NCI-H2171 (cell line): ENCODE measurements at regions not wholly inside any gene's neighbourhood (a gene's known extent, or its start where the extent isn't known, plus 50 kb on each side); places are given as distances from the start of the nearest gene placed in this dataset.
"Not testable (repeated sequence)": the region's sequence is repeated elsewhere in the genome, so short reads cannot be mapped to it uniquely, and the experiment has no call there.

Experiments used
- DNase-seq: peaks from one replicate; lab custom pipeline; 2025; lab: John Stamatoyannopoulos, UW

DNA sequence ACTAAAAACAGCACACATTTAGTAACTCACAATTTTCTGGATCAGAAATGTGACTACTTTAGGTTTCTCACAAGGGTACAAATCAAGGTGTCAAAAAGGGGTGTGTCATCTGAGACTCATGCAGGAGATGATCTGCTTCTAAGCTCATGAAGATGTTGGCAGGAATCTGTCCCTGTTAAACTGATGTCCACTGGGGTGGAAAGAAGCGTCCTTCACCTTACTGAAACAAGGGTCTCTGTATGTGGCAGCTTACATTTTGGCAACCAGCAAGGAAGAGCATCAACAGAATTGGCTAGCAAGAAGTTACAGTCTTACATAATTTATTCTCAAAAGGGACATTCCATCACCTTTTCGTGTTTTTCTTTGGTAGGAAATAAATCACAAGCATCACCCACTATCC, 1223.8 kb downstream of the AMY1C start:
- DNase-seq = no peak

DNA sequence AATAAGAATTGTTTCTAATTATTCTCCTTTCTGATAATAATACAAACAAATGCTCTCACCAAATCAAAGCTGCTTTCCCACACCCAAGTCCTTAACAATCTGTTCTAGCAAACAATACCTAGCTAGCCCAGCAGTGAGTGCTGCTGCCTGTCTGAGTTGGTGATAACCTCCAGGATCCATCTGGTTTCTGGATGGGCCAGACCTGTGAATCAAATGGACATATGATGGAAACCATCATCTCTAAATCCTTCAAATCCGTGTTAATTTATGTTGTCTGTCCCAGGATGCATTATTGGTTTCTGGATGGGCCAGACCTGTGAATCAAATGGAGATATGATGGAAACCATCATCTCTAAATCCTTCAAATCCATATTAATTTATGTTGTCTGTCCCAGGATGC, 1230.0 kb downstream of the AMY1C start:
- no peak for DNase-seq

DNA sequence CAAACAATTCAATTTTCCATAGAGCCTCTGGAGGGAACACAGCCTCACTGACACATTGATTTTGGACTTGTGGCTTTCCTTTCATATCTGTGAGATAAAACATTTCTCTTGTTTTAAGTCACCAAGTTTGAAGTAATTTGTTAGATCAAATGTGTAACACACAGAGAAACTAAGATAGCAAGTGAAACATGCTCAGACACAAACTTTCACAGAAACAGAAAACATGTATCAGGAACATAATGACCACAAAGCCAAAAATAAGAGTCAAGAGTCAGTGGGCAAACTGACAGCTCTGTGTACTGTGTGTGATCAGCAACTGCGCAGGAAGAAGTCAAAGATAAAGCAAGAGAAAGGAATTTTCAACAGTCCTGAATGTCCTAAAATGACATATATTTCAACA, 1237.5 kb downstream of the AMY1C start:
- no peak for DNase-seq

DNA sequence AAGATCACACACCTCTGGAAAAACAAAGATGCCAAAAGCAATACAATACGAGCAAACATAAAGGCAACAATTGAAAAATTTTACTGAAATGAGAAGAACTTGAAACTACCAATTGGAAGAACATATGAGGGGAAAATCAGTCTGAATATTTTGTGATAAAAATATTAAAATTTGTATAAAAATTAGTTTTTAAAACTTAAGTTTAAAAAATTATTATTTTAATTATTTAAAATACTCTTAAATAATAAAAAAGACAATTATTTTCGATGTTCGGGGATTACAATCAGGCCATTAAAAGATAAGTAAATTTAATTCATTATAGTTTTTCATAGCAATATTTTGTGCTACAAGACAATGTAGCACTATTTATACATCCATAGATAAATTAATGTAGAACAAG, 1239.3 kb downstream of the AMY1C start:
- DNase-seq = no peak

DNA sequence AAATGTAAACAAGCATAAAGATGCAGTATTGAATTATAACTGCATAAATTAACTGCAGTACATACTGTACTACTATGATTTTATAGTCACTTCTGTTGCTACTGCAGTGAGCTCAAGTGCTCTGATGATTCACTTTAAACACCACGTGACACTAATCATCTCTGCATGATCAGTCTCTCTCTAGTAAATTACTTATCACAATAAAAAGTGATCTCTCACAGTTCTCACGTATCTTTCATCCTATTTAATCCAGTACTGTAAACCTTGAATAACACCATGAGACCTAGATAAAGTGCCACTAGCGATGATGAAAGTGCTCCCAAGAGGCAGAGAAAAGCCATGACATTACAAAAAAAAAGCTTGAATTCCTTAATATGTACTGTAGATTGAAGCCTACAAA, 1242.0 kb downstream of the AMY1C start:
- DNase-seq = peak; percentile 58

DNA sequence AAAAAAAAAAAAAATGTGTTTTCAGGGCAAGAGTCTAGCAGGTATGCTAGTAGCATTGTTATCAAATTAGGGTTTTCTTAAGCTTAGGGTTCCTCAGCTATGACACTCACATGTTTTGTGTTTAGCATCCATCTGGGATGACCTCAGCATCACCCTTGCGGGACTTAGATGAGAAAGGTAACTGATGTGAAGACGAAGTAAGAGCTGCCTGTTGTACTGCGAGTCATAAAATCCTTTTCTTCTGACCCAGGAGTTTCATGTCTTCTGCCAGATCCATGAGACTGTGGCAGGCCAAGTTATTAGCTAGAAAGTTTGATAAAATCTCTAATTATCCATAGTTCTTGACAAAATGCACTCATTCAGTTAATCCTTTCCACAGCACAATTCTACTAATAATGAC, 1251.1 kb downstream of the AMY1C start:
- no peak for DNase-seq

DNA sequence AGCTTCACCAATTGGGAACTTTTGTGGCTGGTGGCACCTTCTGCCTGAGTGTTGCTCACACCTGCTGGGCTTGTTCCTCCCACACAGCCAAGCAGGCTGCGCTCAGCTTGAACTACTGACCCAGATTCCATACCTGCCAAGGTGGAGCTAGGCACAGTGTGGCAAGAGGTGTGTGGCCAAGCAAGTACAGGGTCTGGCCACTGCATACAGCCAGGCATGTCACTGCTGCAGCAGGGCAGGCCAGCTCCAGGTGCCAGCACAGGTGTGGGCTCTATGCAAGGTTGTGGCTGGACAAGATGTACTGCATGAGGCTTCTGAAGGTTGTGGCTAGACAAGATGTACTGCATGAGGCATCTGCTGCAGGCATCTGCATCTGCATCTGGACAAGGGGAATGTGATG, 1254.8 kb downstream of the AMY1C start:
- no peak for DNase-seq

DNA sequence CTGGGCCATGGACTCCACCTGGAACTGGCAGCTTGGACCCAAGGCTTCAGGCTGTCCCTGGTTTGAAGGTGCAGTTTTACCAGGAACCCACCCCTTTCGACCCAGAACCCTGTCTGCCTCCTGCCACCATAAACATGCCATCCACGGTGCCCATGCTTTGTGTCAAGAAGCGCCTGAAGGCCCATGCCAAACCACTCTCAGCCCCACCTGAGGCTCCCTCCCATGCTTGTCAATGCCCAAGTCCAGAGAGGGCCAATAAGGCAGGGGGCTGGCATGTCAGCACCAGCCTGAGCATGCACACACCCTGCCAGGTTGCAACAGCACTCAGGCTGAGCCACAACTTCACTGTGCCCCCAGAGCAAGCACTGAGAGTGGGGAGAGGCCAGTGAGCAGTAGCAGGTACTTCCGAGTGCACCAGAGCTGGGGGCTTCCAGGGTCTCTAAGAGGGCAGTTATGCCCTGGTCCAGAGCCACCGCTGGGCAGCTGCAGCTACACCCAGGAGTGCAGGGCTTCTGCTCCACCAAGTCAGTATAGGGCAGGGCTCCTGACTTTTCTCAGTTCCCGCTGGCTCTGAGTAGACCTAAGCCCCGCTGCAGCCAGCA, 1256.0 kb downstream of the AMY1C start:
- DNase-seq = no peak

DNA sequence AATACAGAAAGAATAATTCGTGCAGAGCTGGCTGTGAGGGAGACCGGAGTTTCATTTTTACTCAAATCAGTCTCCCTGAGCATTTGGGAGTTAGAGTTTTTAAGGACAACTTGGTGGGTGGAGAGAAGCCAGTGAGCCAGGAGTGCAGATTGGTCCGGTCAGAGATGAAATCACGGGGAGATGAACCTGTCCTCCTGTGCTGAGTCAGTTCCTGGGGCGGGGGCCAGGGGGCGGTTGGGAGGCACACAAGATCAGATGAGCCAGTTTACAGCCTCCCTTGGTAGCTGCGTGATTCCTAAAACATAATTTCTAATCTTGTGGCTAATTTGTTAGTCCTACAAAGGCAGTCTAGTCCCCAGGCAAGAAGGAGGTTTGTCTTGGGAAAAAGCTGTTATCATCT, 1267.9 kb downstream of the AMY1C start:
- no peak for DNase-seq

DNA sequence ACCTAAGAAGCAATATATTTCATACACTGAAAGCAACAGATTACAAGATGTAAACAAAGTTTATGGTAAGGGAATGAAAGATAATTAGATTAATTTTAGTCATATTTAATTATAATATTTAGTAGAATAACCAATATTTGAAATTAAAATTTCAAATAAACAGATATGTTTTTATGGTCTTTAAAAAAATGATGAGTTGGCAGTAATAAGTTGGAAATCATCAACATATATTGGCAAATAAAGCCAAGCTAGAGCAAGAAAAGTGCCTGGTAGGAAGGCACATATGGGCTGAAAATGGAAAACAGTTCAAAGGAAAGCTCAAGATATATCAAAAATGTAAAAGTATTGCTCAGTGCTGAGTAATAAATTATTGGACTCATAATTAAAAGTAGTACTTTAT, 1274.0 kb downstream of the AMY1C start:
- no peak for DNase-seq

DNA sequence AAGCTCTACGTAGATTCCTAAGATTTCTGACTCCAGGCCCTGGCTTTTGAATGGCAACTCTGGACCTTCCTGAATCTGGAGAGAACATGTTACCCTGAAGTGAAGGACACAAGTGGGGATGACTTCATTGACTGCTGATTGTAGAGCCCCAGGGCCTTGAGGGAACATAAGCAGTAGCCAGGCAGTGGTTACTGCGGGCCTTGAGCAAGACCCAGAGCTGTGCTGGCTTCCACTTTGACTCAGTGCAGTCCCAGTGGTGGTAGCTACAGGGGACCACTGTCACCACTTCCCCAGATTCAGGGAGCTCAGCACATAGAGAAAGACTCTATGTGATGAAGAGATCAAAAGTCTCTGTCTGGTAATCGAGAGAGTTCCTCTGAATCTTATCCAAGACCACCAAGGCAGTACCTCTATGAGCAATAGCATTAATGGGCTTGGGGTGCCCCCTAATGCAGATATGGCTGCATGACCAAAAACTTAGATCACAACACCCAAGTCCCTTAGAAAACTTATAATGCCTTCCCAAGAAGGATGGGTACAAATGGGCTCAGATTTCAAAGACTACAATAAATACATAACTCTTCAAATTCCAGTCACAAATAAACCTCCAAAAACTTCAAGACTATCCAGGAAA, 1278.3 kb downstream of the AMY1C start:
- DNase-seq = no peak

DNA sequence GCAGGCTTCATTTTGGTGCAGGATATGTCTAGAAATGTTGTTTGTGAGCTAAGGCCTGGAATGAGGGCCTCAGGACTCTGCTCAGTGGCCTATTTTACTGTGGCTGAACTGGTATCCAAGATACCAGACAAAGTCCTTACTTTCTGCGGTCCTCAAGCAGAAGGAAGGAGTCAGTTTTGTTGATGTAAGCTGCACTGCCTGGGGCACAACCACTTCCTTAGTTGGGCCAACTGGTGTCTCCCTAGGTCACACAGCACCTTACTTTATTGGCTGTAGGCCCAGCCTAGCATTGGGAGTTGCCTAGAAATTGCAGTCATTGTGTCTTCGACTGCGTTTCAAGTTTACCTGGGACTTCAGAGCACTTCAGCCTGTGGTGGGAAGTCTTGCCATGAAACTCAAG, 1322.7 kb downstream of the AMY1C start:
- no peak for DNase-seq

DNA sequence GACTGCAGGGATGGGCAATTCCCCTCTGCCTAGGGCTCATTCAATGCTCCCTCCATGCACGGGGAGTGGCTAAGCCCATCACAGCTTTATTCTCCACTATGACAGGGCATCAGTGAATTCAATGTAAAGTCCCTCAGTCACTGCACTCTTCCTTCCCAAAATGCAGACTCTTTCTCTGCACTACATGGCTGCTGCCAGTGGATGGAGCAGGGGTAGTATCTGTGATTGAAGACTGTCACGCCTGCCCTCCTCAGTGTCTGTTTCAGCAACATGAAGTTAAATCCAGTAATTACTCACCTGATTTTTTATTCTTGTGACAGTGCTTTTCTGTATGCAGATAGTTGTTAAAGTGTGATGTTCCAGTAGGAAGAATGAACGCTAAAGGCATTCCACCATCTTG, 1323.2 kb downstream of the AMY1C start:
- DNase-seq = no peak

DNA sequence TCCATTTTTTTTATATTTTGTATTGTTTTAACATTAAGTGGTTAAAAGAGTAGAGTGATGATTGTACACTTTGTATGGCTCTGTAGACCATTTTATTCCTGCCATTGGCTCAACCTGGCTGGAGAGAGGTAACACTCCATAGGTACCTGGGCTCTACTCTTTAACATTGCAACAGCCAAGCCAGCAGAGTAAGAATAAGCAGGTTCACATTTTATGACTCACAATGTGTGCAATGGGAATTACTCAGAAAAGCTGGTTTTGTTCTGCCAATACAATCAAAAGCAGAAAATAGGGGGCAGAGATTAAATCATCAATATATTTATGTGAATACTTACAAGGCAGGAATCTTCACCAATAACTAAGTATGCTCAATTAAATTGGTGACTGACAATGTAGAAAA, 1324.0 kb downstream of the AMY1C start:
- DNase-seq = no peak

DNA sequence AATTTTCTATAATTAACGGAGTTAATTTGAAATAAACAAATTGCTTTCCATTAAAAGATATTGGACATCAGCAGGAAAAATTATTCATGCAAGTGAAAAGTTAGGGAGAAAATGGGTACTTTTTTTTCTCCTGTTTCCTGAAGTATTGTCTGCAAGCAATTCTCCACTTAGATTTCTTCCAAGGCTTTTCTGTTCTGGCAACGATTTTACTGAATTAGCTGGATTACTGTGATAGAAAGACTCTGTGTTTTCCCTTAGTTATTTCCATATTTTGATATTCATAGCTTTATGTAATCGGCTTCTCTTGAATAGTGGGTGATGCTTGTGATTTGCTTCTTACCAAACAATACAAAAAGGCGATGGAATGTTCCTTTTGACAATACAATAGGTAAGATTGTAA, 1333.9 kb downstream of the AMY1C start:
- no peak for DNase-seq

DNA sequence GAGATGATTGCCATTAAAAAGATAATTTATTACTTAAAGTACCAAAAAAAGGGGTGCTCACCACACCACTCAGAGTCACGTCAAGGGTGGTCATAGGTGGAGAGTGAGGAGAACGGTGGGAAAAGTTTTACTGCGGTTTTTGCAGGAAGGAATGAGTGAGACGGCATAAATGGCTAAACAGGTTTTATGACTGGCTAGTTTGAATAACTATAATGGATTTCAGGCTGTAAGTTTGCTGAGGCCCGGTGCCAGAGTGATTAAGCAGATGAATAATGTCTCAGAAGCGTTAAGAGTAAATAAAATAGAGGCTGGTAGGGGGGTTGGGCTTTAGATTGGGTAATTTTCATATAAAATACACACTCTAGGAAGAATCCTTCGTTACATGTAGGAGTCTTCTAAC, 1337.8 kb downstream of the AMY1C start:
- no peak for DNase-seq

DNA sequence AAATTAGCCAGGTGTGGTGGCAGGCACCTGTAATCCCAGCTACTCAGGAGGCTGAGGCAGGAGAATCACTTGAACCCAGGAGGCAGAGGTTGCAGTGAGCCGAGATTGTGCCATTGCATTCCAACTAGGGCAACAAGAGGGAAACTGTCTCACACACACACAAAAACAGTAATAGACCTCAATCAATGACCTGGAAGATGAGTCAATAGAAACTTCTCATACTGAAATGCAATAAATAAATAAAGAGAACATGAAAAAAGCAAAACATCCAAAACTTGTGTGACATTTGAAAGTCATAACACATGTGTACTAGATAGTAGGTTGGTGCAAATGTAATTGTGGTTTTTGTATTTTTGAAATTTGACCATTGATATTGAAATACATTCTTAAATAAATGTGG, 1338.5 kb downstream of the AMY1C start:
- no peak for DNase-seq

DNA sequence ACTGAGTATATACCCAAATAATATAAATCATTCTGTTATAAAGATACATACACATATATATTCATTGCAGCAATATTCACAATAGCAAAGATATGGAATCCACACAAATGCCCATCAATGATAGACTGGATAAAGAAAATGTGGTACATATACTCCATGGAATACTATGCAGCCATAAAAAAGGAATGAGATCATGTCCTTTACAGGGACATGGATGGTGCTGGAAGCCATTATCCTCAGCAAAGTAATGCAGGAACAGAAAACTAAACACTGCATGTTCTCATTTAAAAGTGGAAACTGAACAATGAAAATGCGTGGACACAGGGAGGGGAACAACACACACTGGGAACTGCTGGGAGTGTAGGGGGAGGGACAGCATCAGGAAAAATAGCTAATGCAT, 1344.2 kb downstream of the AMY1C start:
- DNase-seq = not testable (repeated sequence)

DNA sequence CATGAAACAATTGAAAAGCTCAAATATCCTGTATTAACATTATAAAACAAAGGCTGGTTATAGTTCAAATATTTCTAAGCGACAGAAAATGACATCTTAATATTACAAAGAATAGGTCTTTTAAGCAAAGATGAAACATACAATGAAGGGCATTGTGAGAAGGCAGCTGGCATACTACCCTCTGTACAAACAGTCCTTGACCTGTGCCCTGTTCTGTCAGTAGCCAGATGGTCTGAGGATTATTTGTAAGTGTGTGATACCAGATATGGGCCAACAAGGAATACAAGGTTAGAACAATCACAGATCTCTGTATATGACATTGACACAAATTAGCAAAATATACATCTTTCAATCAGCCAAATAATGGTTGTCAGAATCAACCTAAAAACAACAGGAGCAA, 1350.4 kb downstream of the AMY1C start:
- no peak for DNase-seq

DNA sequence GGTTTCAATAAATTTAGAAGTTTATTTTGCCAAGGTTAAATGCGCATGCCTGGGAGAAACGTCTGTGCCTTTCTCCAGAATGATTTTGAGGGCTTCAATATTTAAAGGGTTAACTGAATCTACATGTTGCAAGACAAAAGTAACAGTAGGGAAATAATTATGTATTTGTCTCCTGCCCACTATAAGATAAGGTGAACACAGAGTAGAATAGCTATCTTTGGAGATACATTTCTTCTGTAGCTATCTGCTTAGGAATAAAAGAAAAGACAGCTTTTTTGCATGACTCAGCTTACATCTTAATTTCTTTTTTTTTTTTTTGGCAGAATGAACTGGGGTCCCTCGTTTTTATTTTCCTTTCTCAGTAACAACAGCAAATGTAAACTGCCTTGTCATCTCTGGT, 1351.6 kb downstream of the AMY1C start:
- no peak for DNase-seq

DNA sequence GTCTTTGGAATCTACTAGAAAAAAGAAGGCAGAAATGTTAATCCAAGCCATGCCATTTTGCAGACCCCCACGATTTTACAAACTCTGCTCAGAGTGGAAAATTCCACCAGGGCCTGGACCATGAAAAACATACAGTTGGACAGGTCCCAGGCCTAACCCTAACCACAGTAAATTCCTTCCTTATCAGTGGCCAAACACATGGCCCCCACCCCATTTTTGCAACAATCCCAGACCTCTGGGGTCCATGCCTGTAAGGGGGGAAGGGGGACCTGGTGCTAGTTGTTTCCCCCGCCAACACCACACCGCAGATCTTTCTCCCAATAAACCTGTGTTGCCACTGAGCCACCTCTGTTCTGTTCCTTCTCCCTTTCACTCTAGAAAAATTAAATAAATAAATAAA, 1352.7 kb downstream of the AMY1C start:
- DNase-seq = no peak

DNA sequence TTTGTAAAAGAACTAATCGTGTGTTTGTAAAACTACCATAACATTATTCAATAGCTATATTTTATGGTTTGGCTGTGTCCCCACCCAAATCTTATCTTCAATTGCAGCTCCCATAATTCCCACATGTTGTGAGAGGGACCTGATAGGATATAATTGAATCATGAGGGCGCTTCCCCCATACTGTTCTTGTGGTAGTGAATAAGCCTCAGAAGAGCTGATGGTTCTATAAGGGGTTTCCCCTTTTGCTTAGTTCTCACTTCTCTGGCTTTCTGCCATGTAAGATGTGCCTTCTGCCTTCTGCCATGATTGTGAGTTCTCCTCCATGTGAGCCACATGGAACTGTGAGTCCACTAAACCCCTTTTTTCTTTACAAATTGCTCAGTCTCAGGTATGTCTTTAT, 1372.3 kb downstream of the AMY1C start:
- DNase-seq = no peak

DNA sequence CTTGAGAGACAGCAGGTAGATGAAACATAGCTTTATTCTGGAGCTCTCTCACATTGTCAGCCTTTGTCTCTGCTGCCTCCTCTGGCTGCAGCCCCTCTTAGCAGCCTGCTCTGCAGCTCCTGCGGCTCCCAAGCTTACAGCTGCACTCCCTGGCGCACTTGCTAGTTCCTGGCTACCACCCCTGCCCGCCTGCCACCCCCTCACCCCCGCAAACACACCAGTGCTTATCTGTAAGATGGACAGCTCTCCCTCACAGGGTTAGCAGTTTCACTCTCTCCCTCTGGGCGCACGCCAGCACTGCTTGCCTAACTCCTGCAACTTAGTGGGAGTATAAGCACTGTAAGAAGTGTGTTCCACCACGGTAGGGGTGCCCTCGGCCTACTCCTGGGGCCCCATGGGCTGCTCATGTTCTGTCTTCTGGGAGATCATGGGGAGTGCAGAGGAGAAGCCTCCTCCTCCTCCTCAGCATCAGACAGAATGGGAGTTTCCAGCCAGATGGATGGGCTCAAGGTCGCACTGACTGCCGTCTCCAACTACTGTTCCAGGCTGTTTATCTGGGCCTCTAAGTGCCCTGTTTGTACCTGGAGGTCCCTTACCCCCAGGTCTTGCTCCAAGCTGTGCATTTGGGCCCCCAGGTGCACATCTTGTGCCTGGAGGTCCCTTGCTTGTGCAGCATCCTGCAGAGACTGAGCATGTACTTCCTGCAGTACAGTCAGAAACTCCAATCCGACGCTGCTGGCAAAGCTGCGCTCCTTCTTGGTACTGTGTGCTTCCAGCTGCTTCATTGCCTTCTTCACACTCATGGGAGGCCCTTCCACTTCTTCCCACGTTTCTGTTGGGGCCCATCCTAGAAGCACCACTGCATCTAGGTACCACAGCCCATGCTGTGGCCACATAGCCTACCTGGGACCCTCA, 1388.1 kb downstream of the AMY1C start:
- DNase-seq = peak; percentile 32
